ENCODE measurements at regions not wholly inside any gene's neighbourhood (a gene's known extent, or its start where the extent isn't known, plus 50 kb on each side); places are given as distances from the start of the nearest gene placed in this dataset.
A peak's percentile ranks its signal among the peaks of the same experiment; 100 is the strongest.

DNA sequence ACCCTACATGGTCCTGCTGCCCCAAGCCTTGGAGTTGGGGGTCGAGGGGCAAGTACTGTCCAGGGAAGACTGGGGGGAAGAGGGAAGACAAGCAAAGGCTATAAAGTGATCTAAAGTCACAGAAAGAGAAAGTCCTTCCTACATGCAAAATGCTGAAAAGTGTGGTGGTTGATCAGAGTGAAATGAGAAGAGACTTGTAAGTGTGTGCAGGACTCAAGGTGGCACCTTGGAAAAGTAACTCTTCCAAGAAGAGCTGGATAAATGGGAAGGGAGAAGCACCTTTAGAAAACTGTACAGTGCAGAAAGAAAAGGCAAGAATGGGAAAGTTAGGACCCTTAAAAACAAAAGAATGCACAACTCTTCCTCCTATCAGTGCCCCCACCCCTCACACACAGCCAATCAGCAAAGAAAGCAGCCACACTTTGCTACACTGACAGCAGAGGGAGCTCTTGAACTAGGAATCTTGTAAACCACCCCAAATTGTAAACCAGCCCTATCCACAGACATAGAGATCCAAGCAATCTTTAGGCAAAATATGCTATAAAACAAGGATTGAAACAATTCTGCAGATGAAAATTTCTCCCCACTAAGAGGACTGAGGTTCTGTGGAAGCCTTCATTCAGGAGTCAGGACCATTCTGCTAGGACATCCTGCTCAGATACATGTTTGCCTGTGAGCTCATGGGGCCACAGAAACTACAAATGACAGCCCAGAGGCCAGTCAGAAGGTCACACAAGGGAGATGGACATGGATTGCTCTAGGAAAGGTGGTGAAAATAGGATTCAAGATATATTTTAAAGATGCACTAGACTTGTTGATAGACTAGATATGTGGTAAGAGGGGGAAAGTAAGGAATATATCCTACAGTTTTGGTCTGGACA lies 146.4 kb downstream of the FTCDNL1 start:
- TF ChIP-seq, protein P1, sequence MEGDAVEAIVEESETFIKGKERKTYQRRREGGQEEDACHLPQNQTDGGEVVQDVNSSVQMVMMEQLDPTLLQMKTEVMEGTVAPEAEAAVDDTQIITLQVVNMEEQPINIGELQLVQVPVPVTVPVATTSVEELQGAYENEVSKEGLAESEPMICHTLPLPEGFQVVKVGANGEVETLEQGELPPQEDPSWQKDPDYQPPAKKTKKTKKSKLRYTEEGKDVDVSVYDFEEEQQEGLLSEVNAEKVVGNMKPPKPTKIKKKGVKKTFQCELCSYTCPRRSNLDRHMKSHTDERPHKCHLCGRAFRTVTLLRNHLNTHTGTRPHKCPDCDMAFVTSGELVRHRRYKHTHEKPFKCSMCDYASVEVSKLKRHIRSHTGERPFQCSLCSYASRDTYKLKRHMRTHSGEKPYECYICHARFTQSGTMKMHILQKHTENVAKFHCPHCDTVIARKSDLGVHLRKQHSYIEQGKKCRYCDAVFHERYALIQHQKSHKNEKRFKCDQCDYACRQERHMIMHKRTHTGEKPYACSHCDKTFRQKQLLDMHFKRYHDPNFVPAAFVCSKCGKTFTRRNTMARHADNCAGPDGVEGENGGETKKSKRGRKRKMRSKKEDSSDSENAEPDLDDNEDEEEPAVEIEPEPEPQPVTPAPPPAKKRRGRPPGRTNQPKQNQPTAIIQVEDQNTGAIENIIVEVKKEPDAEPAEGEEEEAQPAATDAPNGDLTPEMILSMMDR (IDR thresholded peaks at IDR 0.05), result peak in 5 of 6 experiments; percentile 47 to 68 (median 58)
- no peak for TF ChIP-seq POLR2A (IDR thresholded peaks at IDR 0.05)

Data from esophagus squamous epithelium (tissue), 4 donors.